HG03103 (cell line): ENCODE measurements at regions not wholly inside any gene's neighbourhood (a gene's known extent, or its start where the extent isn't known, plus 50 kb on each side); places are given as distances from the start of the nearest gene placed in this dataset.

ENCODE experiments used
- ATAC-seq: cut with Tn5 transposase; IDR thresholded peaks from one replicate; pipeline ENCODE4 v1.9.1; 2021; ENCODE audit warnings: low read depth; ENCODE audit not compliant: unreplicated experiment

DNA sequence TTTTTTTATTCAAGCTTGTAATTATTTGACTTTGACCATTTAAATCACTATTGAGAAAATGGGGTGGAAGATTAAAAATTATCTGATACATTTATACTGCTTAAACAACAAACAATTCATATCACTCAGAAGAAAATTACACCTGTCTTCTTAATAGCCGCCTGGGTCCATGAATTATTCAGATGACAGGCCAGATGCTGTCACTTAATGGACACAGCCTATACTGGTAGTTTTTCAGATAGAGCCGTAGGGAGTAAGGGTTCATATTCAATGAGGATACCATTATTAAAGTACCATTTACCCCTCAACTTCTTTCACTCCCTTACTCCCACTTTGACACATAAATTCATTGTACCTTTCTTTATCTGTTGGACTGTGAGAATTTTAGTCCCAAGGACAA lies 1193.4 kb upstream of the MAP3K7 start:
- ATAC-seq, result no peak

DNA sequence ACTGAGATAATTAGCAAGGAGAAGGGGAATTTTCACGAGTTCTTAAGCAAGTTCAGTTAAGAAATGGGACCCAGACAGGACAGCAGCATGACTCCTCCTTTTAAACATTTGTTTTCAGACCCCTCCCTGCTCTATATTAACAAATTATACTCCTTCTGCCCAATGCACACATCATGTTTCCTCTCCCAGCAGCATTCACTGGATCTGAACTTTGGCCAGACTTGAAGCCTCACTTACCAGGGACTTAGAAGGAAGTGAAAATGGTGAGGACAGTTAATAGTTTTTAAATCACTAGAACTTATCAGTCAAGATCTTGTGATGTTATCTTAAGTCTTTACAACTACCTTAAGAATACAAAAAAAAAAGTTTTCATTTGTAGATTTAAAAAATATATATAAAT lies 1174.7 kb upstream of the MAP3K7 start:
- ATAC-seq, result no peak

DNA sequence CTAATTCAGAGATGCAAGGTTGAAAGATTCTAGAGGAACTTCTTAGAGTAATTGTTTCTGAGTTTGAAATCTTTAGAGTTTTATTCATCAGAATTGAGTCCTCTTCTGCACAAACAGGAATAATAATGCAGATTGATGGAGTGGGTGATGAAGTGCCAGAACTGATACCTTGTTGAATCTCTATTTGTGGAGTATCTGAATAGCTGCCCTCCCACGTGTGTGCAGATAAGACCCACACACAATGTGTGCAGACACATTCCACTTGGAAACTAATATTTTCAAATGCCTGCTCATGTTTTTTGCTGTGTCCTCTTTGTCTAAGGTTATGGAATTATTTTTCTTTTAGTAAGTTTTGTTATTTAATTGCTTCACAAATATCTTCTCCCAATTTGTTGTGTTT lies 1167.8 kb upstream of the MAP3K7 start:
- no peak for ATAC-seq

DNA sequence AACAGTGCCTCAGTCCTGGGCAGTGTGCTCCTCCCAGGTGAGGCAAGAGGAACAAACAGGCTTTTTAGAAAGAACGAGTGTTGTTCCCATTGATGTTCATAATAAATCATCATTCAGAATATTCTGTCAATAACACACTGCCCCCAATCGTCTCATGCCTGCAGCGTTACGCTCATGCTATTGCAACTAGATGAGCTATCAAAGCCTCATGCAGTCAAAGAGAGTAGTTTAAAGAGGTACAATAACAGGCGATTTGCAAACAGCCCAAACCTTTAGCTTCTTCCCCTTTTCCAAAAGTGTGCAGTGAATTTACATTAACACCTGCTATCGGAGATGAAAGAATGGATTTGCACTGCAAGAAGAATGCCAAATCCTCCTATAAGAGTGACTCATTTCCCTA lies 1164.7 kb upstream of the MAP3K7 start:
- no peak for ATAC-seq

DNA sequence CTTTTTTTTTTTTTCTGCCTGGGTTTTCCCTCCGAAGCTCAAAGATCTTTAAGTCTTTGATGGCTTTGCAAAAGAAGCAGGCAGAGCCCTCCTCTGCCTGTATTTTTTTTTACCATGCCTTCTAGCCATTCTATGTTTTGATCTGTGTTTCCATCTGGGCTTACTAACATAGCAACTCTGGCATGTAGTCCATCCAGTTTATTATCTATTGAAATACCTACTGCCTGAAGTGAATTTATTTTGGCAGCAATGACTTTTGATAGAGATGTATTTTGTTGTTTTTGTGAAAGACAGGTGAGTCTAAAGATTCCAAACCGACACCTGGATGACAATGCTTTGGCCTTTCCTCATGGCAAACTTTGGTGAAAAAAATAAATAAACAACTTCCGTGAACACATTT lies 1157.7 kb upstream of the MAP3K7 start:
- no peak for ATAC-seq

DNA sequence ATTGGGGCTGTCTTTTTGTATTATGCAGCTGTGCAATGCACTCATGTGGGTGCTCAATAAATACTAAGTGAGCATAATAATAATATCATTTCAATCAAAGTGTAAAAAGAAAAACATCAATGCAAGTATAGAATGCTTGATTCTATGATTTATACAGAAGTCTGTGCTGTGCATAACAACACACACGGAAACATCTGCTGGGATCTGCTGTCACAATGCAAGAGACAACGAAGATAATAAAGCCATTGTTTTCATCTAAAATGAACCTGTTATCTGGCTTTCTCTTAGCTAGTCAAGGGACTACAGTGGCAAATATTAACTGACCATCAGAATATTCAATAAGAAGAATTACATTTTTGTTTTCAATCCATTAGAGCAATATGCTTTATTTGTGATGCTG lies 1156.9 kb upstream of the MAP3K7 start:
- ATAC-seq, result no peak

DNA sequence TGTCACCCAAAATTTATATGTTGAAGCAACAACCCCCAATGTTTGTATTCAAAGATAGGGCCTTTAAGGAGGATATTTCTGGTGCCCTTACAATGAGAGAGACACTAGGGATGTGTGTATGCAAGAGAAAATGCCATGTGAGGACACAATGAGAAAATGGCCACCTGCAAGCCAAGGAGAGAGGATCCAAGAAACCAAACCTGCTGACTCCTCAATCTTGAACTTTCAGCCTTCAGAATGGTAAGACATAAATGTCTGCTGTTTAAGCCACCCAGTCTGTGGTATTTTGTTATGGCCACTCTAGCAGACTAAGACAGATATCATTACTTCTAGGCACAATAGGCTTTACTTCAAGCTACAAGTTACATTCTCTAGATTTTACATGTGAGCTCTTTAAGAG lies 1145.1 kb upstream of the MAP3K7 start:
- no peak for ATAC-seq

DNA sequence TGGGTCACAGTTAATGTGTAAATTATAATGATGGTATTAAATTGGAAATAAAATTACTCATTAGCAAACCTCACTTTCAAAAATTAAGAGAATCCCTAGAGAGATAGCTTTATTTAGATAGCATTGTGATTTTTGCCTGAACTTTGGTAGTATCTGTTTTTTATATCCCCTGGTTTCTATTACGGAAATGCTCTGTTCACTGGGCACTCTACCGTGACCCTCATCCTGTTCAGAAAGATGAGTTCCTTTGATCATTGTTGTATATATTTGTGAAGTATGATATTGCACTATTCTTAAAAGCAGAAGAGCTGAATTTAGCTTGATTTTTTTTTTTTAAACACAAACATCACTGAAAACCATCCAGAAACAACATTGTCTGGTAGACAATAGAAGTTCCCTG lies 1143.8 kb upstream of the MAP3K7 start:
- no peak for ATAC-seq

DNA sequence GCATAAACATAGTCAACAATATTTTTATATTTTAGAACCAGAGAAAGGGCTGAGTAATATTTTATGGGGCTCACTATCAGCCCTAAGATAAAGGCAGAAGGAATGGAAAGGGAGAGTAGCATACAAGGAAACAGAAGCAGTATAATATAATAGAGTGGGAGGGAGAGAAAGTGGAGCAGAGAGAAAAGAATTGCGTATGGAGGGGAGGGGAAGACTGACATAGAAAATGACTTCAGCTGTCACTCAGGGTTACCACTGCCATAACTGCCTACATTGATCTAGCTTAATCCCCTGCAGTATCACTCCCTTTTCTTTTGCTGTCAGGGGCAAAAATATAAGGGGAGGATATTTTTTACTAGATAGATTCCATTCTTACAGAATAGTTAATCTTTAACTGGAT lies 1133.5 kb upstream of the MAP3K7 start:
- ATAC-seq, result no peak

DNA sequence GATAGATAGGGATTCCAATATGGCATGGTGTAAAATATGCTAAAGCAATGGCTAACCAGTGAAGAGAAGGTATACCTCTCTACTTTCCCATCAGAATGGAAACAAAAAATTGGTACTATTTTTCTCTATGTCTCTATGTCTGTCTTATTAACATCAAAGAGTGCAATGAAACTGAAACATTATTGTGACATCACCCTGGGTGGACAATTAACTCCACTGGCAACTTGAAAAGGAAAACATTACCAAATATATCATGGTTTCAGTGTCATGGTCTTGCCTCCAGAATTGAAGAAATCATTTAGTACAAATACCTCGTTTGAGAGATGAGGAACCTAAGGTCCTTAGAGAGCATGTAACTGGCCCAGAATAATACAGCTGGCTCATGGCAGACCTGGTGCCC lies 1132.5 kb upstream of the MAP3K7 start:
- ATAC-seq, result no peak

DNA sequence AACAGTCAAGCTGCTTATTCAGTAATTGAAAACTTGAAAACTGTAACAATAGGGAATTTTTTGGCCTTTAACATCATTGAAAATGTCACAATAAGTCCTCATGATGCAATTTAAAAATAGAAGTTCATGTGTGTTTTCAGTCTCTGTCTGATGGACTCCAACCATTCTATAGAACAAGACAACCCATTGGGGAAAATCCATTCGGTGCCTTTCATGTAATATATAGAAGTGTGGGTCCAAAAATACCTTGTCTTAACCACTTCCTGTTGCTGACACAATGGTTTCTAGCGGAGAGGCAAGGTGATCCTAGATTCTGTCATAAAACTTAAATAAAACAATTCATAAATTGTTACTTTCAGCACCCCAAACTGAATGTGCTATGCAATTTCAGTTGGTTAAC lies 1131.3 kb upstream of the MAP3K7 start:
- peak; percentile 52 for ATAC-seq

DNA sequence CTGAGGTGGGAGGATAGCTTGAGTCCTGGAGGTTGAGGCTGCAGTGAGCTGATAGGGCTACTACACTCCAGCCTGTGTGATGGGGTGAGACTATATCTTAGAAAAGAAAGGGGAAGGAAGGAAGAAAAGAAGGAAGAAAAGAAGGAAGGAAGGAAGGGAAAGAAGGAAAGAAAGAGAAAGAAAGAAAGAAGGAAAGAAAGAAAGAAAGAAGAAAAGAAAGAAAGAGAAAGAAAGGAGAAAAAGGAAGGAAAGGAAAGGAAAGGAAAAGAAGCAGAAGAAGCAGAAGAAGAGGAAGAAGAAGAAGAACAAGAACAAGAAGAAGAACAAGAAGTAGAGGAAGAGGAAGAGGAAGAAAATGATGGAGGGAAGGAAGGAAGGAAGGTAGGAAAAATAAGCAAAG lies 1130.2 kb upstream of the MAP3K7 start:
- ATAC-seq, result no peak

DNA sequence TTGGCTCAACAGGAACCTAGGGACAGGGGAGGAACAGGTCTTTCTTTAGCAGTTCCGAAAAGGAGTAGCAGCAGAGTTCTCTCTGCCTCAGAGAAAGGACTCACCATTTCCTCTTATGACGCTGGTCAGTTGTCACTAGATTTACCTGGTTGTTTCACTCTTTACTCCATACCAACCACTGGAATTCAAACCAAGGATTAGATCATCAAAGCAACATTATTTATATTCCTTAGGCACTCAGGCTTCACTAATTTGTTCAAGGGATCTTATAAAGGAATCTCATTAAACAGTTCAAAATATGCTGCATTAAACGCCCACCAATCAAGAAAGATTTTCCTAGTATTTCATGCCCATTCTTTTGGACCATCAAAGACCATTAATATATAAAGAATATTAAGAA lies 1129.5 kb upstream of the MAP3K7 start:
- no peak for ATAC-seq

DNA sequence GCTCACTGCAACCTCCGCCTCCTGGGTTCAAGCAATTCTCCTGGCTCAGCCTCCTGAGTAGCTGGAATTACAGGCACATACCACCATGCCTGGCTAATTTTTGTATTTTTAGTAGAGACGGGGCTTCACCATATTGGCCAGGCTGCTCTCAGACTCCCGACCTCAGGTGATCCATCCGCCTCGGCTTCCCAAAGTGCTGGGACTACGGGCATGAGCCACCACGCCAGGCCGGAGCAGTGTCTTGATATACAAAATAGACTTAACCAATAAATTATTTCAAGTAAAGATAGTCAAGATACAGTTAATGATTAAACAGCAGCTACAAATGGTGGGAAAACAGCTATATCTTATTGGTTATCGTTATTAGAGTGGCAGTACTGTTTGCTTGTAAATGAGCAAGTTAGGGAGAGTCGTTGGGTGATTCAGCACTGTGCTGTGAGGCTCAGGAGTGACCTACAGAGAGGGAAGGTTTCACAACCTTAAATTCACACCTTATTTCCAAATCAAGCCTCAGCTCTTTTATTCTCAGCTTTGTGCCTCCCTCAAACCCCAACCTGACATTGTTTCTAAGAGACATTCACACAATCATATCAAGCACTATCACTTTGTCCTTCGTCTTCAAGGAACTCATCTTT lies 1128.4 kb upstream of the MAP3K7 start:
- ATAC-seq, result no peak

DNA sequence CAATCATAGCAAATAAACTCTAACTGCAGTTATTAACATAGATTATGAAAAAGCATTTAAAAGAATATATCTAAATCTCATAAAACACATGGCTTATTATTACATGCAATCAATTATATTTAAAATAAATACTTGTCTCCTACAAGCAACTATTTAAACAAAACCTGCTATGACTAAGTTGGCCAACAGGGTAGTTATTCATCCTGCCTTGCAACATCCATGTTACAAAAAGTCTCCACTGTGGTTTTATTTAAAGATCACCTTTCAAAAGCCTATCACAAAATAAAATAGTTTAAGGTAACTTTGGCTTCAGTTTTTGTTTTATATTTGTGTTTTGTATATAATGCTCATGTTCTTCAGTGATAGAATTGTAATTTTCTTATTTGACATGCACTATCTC lies 1127.0 kb upstream of the MAP3K7 start:
- ATAC-seq, result no peak

DNA sequence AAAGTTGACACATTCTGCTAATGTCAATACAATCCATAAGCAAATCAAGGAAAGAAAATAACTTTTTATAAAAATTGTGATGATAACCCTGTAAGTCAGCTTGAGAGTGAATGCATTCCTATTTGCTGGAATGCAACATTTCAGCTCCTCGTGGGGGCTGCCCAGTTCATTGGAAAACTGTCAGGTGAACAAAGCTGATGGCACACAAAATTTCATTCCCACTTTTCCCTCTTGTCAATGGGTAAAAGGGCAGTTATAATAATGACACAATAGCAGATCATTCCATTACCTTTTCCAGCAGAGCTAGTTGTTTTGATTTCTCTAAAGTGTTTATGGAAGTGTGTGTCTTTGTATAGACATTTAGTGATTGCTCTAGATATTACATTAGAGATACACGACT lies 1124.6 kb upstream of the MAP3K7 start:
- ATAC-seq, result no peak

DNA sequence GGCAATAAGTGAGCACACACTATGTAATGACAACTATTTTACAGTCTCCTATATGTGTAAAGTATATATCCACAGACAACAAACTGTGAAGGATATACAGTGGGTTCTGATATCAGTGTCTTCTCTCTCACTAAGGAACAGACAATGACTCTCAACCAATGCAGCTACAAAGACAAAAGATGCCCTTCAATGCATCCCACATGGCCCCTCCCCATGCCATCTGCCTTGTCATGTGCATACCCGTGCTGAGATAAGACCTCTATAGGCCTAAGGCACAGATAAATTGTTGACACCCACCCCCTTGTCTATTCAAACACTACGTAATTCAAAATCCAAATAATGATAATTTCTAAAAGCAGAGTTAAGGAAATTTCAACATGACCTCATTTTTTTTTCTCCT lies 1123.5 kb upstream of the MAP3K7 start:
- ATAC-seq, result no peak

DNA sequence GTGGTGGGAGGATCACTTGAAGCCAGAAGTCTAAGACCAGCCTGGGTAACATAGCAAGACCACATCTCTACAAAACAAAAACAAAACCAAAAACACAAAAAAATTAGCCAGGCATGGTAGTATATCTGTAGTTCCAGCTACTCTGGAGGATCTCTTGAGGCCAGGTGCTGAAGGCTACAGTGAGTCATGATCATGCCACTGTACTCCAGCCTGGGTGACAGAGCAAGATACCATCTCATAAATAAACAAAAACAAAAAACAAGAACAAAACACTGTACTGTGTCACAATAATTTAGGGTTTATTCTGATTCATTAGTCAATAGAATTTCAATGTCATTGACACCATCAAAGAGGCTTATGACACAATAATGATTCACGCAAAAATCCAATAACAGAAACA lies 1121.7 kb upstream of the MAP3K7 start:
- ATAC-seq, result no peak

DNA sequence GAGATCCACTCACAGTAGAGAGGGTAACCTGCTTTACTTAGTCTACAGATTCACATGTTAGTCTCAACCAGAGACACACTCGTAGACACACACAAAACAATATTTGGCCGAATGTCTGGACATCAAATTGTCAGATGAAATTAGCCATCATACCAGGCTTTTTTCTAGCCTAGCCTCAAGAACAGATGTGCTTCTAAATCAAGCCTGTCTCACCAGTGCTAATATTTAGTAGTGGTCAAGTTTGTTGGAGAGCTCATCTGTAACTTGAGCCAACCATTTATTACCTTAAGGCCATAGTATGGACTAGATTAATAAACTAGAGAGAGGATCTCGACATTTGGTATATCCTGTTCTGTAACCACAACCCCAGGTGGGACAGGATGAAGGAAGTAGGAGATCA lies 1118.8 kb upstream of the MAP3K7 start:
- no peak for ATAC-seq

DNA sequence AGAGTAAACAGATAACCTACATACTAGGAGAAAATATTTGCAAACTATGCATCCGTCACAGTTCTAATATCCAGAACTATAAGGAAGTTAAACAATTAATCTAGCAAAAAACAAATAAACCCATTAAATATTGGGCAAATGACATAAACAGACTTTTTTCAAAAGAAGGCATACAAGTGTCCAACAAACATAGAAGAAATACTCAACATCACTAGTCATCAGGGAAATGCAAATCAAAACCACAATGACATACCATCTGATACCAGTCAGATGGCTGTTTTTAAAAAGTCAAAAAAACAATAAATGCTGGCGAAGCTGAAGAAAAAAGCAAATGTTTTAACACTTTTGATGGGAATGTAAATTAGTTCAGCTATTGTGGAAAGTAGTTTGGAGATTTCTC lies 1117.7 kb upstream of the MAP3K7 start:
- ATAC-seq, result no peak

DNA sequence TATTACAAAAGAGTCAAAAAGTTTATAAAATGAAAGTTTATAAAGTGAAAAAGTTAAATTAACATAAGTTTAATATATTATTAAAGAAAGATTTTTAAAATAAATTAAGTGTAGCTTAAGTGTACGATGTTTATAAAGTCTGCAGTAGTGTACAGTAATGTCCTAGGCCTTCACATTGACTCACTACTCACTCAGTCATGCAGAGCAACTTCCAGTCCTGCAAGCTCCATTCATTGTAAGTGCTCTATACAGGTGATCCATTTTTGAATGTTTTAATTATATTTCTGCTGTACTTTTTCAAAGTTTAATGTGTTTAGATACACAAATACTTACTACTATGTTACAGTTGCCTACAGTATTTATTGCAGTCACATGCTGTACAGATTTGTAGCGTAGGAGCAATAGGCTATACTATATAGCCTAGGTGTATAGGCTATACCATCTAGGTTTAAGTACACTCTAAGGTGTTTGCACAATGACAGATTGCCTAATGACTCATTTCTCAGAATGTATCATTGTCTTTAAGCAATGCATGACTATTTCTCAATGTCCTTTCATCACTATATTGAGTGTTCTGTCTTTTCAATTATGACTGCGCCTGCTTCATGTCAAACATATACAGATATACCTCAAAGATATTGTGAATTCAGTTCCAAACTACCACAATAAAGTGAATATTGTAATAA lies 1110.3 kb upstream of the MAP3K7 start:
- ATAC-seq, result no peak

DNA sequence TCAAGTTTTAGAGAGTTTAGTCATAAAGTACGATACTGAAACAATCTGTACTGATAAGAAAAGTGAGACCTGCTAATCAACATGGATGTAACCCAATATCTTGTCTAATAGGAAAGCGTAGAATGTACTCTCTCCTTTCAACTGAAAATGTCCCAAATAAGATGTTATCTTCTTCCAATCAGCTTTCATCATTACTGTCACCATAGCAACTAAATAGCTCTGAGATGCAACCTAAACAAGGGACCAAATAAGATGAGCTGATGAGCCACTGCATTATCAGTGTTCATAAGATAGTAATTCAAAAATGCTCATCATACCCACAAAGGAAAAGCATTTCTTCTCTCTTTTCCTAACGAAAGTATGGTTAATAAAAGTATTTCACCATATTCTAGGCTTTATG lies 1108.3 kb upstream of the MAP3K7 start:
- no peak for ATAC-seq
